ENCODE measurements at regions not wholly inside any gene's neighbourhood (a gene's known extent, or its start where the extent isn't known, plus 50 kb on each side); places are given as distances from the start of the nearest gene placed in this dataset.

- TF ChIP-seq CTCF (conservative IDR thresholded peaks at IDR 0.05; ENCODE audit: low read length) (no peak), EZH2phosphoT487 (IDR thresholded peaks at IDR 0.05; ENCODE audit: borderline replicate concordance) (no peak)
These were observed 118.0 kb downstream of the SINHCAF start for GRCh38 chr12:31207799-31208465.
